GM19043 (cell line): ENCODE measurements at regions not wholly inside any gene's neighbourhood (a gene's known extent, or its start where the extent isn't known, plus 50 kb on each side); places are given as distances from the start of the nearest gene placed in this dataset.
A peak's percentile ranks its signal among the peaks of the same experiment; 100 is the strongest.
"Not testable (repeated sequence)": the region's sequence is repeated elsewhere in the genome, so short reads cannot be mapped to it uniquely, and the experiment has no call there.

Experiments
- ATAC-seq: cut with Tn5 transposase; IDR thresholded peaks from one replicate; pipeline ENCODE4 v1.9.1; 2021; ENCODE audit warnings: low read depth; ENCODE audit not compliant: unreplicated experiment

GRCh38 chr6:8658416-8658815 is 223.1 kb upstream of the SLC35B3 start:
- no peak for ATAC-seq

DNA sequence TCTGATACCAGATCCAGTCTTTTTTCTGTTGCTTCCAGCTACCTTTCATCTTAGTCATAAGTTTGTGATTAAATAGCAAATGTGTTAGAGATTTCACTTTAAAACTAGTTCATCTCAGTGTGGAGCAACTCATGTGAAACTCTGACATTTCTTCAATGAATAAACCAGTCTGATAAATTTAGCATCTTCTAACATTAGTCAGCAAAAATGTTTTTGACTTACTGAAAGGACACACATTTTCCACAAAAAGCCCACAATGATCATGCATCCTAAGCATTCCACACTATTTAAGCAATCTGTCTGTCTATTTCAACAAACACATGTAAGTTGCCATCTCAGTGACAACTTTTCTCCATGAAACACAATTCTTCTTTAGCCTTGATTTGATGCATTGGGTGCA is 222.2 kb upstream of the SLC35B3 start:
- no peak for ATAC-seq

GRCh38 chr6:8655670-8656454 is 220.5 kb upstream of the SLC35B3 start:
- no peak for ATAC-seq

GRCh38 chr6:8652710-8653109 is 217.4 kb upstream of the SLC35B3 start:
- ATAC-seq, result no peak

- ATAC-seq, result no peak
These were observed 216.7 kb upstream of the SLC35B3 start for GRCh38 chr6:8651998-8652397.

DNA sequence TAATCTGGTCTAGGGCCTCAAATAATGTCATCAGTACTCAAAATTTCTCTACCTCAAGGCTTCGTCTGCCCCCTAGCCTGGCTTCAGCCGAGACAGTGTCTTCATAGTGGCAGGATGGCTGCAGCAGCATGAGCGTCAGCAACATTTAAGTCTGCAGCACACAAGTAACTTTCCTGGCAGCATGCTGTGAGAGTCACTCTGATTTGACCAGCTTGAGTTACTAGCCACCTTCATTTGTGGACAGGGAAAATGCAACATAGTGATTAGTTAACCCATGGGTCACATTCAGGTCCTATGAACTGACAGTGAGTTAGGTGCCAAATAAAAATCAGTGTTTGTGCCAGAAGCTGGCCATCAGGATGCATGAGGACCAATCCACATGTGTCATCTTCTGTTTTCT is 209.9 kb upstream of the SLC35B3 start:
- ATAC-seq, result no peak

GRCh38 chr6:8644306-8644705 is 209.0 kb upstream of the SLC35B3 start:
- ATAC-seq, result no peak

DNA sequence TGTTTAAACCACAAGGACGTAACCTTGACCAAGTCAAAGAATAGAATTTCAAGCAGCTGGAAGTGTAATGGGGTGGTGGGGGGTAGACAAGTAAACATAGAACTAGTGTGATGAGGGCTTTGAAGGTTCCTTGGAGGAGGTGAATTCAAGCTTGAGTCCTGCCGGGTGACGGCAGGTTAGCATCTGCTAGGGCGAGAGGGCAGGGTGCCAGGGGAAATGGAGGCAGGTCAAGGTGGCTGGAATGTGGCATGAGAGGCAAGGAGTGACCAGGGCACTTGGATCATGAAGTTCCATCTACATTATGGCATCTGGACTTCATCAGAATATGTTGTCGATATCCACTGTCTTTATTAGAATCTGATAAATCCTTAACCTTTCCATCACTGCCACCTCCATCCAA is 207.5 kb upstream of the SLC35B3 start:
- ATAC-seq, result no peak

DNA sequence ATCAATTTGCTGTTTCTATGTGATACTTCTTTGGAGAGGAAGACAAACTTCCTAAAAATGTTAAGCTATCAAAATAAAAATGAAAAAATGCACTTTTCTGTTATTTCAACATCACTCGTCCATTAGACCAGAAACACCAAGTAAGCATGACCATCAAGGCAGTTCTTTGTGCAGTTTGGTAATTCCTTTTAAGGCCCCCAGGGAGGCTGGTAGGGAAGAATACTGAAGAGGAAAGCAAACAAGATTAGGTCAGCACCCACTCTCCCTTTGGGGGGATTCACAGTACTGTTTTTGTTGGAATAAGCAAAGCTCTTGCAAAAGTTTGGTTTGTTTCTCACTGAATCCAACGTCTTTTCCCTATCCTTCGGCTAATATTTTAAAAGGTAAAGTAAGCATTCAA is 206.8 kb upstream of the SLC35B3 start:
- no peak for ATAC-seq

GRCh38 chr6:8639928-8640649 is 204.7 kb upstream of the SLC35B3 start:
- no peak for ATAC-seq

- ATAC-seq, result no peak
These were observed 202.7 kb upstream of the SLC35B3 start for GRCh38 chr6:8637896-8638597.

DNA sequence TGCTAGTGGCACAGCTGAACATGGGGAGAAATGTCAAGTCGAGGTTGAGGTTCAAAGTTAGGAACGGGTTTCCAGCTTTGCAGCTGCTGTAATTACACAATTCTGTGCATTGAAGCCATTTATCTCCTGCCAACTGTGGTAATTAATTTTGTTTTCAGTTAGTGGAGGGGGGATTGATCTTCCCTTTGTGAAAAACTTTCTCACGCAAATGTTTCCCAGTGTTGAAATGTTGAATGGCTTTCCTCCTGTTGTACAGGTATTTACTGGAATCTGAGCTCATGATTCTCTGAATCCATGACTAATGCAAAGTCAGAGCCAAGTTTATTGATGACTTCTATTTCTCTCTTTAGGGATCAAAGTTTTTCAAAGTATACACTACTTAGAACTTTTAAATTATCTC is 198.4 kb upstream of the SLC35B3 start:
- ATAC-seq, result no peak

- no peak for ATAC-seq
These were observed 193.4 kb upstream of the SLC35B3 start for GRCh38 chr6:8628736-8629135.

GRCh38 chr6:8628063-8628462 is 192.7 kb upstream of the SLC35B3 start:
- ATAC-seq, result no peak

DNA sequence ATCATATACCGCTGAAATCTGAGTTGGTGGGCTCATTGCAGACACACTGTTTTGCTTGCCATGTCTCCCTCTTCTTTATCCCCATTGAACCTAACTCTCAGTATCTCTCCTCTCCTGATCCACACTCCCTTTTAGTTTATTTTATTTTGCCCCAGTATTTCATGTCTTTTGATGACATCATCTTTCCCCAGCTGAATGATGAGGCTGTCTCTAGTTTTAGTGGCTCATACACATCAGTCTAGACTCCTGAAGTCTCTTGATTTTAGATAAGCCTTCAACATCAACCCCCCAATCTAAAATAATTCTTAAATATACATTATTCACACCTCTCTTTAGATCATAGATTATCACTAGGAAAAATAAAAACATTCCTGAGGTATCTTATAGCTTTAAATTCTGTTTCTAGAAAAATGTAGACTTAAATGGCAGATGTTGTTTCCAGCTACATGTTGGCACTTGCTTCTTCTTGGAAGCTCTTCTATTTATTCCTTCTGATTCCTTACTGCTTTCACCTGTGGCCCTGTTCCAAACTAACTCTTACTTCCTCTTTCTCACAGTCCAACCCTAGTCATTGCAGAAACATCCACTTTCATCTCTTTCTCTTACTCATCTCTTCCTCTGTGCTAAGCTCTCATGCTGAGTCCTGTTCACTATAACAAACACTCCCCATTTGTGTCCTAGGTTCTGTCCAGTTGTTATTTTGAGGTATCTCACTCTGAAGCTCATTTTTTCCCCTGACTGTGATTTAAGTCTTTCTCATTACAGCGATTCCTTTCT is 191.9 kb upstream of the SLC35B3 start:
- ATAC-seq, result peak; percentile 59

DNA sequence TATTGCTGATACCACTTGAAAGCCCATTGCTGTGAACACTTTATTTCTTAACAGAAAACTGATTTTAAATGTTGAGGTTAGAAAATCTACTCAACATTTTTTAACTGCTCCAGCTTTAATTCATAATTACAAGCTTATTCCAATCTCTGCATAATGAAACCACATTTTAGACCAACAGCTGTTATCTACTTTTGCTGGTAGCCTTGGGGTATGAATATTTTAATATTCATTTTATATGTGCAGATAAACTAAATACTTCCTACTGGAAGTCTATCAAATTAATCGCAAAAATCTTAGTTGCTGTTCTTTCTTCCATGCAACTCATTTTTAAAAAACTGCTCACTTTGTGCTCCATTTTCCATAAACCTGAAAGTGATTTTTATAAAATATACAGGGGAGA is 189.3 kb upstream of the SLC35B3 start:
- no peak for ATAC-seq

GRCh38 chr6:8623441-8623840 is 188.1 kb upstream of the SLC35B3 start:
- ATAC-seq, result no peak

GRCh38 chr6:8619853-8620252 is 184.5 kb upstream of the SLC35B3 start:
- no peak for ATAC-seq

GRCh38 chr6:8619408-8619807 is 184.1 kb upstream of the SLC35B3 start:
- not testable (repeated sequence) for ATAC-seq

DNA sequence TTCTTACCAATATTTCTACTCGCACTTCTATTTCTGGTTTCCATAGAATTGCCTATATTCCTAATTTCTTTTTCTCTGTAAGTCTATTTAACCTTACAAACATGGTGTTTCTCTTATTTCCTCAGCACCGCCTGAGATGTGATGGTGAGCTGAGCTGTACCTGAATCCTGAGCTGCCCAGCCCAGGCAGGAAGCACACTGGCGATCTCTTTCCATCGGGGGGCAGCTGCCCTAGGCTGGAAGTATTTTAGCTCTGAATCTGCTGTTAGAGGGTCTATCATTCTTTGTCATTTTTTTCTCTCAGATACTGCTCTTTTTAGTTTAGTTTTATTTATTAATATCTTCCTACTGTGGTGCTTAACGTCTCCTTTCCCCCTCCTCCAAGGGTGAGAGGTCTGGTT is 173.4 kb upstream of the SLC35B3 start:
- ATAC-seq, result no peak
